GM10266 (cell line): ENCODE measurements at regions not wholly inside any gene's neighbourhood (a gene's known extent, or its start where the extent isn't known, plus 50 kb on each side); places are given as distances from the start of the nearest gene placed in this dataset.

ENCODE experiments used
- DNase-seq: peaks from one replicate; pipeline ENCODE4 v3.0.0; 2012; ENCODE audit errors: extremely low spot score
- CTCF ChIP-seq: IDR thresholded peaks from 2 replicates; pipeline ENCODE4 v1.5.1; 2012; ENCODE audit warnings: mild to moderate bottlenecking, low read depth; ENCODE audit not compliant: control insufficient read depth, insufficient read depth; ENCODE audit errors: missing control alignments

- no peak for TF ChIP-seq CTCF
- DNase-seq, result no peak
Measured at GRCh38 chr9:117873664-117874063, 169.5 kb downstream of the TLR4 start.

GRCh38 chr9:117875886-117876285 lies 171.7 kb downstream of the TLR4 start:
- DNase-seq, result no peak
- no peak for TF ChIP-seq CTCF

GRCh38 chr9:117882171-117882570 lies 178.0 kb downstream of the TLR4 start:
- DNase-seq, result no peak
- TF ChIP-seq CTCF, result no peak

GRCh38 chr9:117886616-117887015 lies 182.4 kb downstream of the TLR4 start:
- TF ChIP-seq CTCF, result no peak
- DNase-seq, result no peak

- TF ChIP-seq CTCF, result no peak
- no peak for DNase-seq
Measured at GRCh38 chr9:117887383-117887782, 183.2 kb downstream of the TLR4 start.

DNA sequence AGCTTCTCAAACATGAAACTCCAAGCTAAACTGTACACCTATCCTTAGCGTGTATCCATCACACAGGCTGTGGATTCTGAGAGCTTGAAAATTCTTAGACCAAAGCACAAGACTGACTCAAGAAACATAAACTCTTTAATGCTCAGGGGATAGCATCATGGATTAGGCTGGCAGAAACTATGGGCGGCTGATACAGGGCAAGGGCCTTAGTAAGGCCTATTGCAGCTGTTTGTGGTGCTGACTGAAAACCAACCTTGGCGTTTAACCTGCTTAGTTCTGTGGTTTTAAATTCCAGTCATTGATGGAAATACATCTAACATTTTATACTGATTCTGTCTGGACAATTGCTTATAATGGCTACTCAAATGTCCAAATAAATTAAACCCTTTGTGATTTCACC lies 183.7 kb downstream of the TLR4 start:
- no peak for TF ChIP-seq CTCF
- no peak for DNase-seq

DNA sequence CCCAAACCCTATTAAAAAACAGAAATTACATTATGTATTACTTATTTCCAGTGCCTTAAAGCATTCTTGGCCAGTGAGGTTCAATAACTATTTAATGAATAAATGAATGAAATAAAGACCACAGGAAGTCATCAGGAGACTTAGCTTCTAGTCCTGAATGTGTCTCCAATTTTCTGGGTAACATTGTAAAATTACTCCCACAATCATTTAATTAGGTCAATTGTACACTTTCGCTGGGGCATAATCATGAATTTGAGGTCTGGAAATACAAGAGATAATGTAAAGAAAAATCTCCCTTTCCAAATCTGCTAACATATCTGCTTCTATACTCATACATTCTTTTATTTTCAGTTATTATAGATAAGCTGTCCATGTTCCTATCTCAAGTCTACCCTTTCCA lies 199.2 kb downstream of the TLR4 start:
- no peak for DNase-seq

More for the DNA sequence above, 199.2 kb downstream of the TLR4 start:
- no peak for TF ChIP-seq CTCF
